Activated CD4-positive, alpha-beta T cell treated with anti-CD3 and anti-CD28 coated beads, Interleukin-2, amount 50 U/mL, for 24 hours (primary cell): ENCODE measurements at regions not wholly inside any gene's neighbourhood (a gene's known extent, or its start where the extent isn't known, plus 50 kb on each side); places are given as distances from the start of the nearest gene placed in this dataset.
A peak's percentile ranks its signal among the peaks of the same experiment; 100 is the strongest.
"Not testable (repeated sequence)": the region's sequence is repeated elsewhere in the genome, so short reads cannot be mapped to it uniquely, and the experiment has no call there.

Experiments used
- DNase-seq, 2 donors: peaks; one replicate each; pipeline ENCODE4 v3.0.0-alpha.2; 2020; ENCODE audit warnings: low read depth in 1 of 2, low spot score in 1 of 2

GRCh38 chr7:142604671-142605070 lies 144.6 kb upstream of the PRSS1 start:
- DNase-seq, result no peak

DNA sequence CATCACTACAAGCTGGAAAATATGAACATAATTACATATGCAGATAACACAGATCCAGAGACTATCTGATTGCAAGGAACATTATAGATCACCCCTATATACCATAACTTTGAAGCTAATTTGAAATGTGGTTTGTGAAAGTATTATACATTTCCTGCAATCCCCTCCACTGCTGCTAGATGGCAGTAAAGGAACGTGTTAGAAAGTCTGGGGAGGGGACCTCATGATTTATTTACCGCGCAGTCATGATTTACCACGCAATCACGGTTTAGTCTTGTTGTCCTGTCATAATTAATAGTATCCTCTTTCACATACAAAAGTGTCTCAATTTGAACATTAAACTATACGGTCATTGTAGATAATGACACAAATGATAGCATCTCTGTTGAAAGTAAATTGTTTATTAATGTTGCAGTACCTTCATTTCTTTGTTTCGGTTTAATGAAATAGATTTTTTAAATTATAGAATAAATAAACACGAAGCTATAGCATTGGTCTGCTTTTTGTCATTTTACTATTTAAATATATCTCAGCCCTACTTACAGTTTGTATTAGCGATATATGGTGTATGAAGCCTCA lies 145.3 kb upstream of the PRSS1 start:
- DNase-seq, result peak in 1 of 2 donors; percentile 42

DNA sequence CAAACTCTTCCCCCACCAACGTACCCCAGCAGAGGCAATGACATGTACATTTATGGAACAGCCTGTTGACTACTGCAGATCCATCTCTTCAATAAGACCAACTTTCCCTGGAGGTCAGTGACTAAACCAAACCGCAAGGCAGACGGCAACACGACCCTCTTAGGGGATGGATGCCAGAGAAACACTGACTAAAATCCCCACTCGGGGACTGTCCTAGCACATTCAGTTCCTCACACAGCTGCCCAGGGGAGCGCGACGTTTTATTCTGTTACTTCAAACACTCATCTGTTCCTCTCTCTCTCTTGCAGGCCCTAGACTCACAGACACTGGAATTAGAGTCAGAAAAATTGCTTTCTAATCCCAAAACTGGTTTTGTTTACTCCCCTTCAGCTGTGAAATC lies 146.5 kb upstream of the PRSS1 start:
- no peak for DNase-seq

- no peak for DNase-seq
Measured at GRCh38 chr7:142602183-142602582, 147.1 kb upstream of the PRSS1 start.

GRCh38 chr7:142598297-142598696 lies 151.0 kb upstream of the PRSS1 start:
- no peak for DNase-seq

- DNase-seq, result no peak
Measured at GRCh38 chr7:142597547-142597946, 151.7 kb upstream of the PRSS1 start.

DNA sequence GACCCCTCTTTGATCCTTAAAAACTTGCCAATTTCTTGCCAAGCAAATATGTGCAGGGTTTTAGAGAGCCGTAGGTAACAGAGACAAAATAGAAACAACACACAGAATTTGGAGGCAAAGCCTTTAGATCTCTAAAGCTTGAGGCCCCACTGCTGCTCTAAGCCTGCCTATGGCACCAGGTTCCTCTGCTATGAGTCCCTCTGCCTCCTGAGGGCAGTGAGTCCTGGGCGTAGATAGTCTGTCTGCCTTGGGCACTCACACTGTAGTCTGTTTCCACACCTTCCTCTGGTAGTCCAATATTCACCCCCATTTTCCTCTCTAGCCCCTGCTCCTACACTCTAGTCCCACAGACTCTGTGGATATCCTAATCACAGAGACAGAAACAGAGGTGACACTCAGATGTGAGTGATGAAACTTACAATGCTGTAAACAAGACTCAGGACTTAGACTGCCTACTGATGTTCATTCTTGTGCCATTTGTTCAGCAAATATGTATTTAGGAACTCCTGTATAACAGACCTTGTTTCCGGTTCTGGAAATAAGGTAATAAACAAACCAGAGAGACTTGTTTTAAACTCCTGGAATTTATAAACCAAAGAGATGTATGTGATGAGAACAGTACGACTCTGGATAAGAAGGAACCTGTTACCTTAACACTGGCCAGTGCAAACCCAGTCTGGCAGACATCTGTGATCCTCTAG lies 153.3 kb upstream of the PRSS1 start:
- no peak for DNase-seq

- no peak for DNase-seq
Measured at GRCh38 chr7:142594078-142594477, 155.2 kb upstream of the PRSS1 start.

DNA sequence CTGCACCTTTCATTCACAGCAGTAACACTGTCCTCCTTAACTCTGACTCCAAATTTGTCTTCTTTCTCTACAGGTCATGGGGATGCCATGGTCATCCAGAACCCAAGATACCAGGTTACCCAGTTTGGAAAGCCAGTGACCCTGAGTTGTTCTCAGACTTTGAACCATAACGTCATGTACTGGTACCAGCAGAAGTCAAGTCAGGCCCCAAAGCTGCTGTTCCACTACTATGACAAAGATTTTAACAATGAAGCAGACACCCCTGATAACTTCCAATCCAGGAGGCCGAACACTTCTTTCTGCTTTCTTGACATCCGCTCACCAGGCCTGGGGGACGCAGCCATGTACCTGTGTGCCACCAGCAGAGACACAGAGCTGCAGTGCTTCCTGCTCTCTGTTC lies 156.2 kb upstream of the PRSS1 start:
- no peak for DNase-seq

DNA sequence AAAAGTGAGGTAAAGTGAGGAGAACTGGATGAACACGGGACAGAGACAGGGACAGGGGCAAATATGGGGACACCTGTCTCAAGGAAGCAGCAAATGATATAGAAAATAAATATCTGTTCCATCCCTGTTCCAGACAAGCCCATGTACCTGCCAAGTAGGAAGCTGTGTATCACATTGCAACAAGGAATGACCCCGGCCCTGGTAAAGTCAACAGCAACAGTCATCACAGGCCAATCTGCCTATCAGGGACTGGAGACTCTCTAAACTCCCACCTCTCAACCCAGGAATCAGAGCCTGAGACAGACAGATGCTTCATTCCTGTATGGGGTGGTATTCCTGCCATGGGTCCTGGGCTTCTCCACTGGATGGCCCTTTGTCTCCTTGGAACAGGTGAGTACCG lies 156.6 kb upstream of the PRSS1 start:
- DNase-seq, result no peak

DNA sequence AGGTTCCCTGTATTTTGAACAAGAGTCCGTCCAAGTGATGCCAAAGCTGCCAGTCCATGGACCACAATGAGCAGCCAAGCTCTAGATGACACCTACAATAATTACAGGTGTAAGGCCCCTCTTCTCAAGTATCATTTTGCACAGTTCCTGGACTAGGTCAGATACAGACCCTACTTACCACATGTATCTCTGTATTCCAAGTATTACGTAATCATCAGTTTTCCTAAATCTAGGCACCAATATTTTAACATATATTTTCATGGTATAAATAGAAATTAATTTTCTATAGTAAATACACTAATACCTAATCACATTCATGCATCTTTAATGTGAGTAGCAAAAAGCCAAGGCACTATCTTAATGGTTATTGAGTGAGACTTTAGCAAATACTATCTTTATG lies 157.0 kb upstream of the PRSS1 start:
- no peak for DNase-seq

DNA sequence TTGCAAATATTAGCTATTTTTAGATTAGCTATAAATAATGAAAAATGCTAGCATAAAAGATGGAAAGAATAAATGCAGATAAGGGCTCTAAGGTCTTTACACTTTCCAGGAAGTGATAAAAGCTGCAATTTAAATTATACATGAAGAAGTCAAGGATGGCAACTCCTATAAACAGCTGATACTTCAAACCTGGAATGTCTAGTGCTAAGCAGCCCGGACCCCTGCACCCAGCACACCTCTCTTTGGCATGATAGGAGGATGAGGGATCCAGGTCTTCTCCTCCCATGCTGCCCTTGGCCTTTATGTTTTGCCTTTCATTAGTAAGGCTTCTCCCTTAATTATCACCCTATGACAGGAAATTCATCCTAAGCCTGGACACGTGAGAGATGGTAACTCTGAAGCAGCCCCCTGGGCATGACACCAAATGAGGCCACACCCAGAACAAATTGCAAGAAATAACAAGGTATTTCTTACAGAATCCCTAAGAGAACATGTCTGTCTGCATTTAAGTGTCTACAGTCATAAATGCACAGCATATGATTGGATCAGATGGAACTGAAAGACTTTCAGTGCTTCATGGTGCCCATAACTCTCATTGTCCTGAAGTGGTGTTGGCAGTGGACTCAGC lies 158.3 kb upstream of the PRSS1 start:
- DNase-seq, result no peak

GRCh38 chr7:142590077-142590476 lies 159.2 kb upstream of the PRSS1 start:
- DNase-seq, result no peak

- DNase-seq, result no peak
Measured at GRCh38 chr7:142587578-142588191, 161.6 kb upstream of the PRSS1 start.

DNA sequence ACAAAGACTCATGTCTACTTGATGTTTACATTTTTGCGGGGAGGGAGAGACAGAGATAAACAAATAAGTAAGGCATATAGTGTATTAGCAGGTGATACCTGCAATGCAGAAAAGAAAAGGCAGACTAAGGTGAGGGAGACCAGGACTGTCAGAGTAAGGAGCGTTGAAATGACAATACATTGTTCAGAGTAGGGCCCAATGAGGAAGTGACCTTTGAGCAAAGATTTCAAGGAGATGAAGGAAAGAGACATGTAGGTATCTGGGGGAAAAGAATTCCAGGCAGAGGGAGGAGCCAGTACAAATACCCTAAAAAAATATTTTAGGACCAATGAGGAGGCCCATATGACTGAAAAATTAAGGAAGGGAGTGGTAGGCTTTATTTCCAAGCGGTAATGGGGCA lies 162.7 kb upstream of the PRSS1 start:
- no peak for DNase-seq

- DNase-seq, result no peak
Measured at GRCh38 chr7:142585425-142585824, 163.8 kb upstream of the PRSS1 start.

DNA sequence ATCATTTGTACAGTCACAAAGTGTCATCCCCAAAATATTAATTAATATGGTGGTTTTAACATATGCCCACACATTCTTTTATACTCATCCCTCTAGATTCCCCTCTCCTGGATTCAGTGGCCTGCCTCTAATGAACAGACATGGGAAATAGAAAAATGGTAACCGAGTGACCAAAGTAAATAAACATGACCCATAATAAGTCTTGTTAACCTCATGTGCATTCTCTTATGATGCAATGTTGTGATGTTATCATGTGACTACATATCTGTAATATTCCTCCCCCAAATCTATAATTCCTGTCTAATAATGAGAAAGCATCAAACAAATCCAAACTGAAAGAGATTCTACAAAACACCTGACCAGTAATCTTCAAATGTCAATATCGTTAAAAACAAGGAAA lies 164.5 kb upstream of the PRSS1 start:
- DNase-seq, result no peak

GRCh38 chr7:142583446-142583845 lies 165.8 kb upstream of the PRSS1 start:
- no peak for DNase-seq

- no peak for DNase-seq
Measured at GRCh38 chr7:142582351-142582750, 166.9 kb upstream of the PRSS1 start.

DNA sequence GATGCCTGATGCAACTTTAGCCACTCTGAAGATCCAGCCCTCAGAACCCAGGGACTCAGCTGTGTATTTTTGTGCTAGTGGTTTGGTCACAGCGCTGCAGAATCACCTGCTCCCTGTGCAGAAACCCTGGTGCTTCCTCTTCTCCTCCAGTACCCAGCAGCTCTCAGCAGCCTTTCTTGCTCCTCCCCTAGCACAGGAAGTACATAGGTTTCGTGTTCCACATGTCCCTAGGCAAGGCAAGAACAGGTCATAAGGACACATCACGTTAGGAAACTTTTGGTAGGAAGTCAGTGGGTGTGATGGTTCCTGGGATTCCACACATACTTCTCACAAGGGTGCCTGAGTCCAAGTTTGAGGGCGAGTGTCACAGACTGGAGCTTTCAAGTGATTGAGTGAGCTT lies 167.9 kb upstream of the PRSS1 start:
- no peak for DNase-seq

DNA sequence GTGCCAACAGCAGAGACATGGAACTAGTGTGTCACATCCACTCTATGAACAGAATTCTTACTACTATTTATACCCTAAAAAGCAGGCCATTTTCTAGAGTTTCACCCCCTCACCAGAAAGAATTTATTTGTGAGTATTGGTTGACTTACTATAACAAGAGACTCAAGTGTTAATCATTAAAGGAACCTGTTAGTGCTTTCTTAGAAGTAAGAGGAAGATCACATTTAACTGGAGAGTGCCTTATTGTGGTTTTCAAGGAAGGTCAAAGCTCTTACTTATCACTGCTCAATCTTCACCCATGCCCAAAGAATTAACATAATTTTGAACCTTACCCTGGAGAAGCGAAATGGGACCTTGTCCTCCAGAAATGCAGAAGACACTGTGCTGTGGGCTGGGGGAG lies 169.3 kb upstream of the PRSS1 start:
- DNase-seq, result no peak

- DNase-seq, result not testable (repeated sequence)
Measured at GRCh38 chr7:142575351-142575750, 173.9 kb upstream of the PRSS1 start.
